ENCODE measurements at regions not wholly inside any gene's neighbourhood (a gene's known extent, or its start where the extent isn't known, plus 50 kb on each side); places are given as distances from the start of the nearest gene placed in this dataset.

DNA sequence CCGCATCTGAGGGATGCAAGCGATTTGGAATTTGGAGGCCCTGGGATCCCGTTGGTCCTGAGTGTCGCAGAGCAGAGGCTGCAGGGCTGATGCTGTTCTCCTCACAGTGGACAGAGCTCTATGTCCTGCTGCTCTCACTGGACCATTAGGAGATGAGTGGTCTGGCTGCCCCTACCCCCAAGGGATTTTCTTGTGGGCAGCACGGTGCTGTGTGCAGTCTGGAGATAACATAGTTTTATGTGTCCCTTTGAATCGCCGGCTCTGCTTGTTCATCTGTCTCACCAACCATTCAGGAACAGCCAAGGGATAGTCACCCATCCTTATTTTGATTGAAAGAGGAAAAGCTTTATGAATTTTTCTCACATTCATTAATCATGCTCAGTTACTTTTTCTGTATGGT, 49.9 kb downstream of the CHRM3 start:
- DNase-seq (ENCODE audit: low spot score), result no peak

GRCh38 chr1:239437822-239438221, 51.5 kb downstream of the CHRM3 start:
- DNase-seq (ENCODE audit: low spot score), result no peak

GRCh38 chr1:239438891-239439290, 52.5 kb downstream of the CHRM3 start:
- no peak for DNase-seq (ENCODE audit: low spot score)

DNA sequence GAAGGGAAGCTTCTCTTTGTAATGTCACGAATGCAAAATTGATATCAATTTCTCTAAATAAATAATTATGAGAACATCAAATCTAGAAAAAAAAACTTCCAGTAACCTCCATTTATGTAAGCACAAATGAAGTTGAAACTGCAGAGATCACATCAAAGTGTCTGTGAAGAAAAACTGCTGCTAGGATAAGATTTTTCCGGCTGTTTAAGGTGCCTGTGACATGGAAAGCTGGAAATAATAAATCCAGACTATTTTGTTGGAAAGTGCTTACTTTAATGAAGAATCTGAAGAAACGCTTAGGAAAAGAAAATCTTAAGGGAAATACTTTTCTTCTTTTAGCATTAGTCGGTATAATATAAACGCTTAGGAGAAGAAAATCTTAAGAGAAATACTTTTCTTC, 57.0 kb downstream of the CHRM3 start:
- no peak for DNase-seq (ENCODE audit: low spot score)

DNA sequence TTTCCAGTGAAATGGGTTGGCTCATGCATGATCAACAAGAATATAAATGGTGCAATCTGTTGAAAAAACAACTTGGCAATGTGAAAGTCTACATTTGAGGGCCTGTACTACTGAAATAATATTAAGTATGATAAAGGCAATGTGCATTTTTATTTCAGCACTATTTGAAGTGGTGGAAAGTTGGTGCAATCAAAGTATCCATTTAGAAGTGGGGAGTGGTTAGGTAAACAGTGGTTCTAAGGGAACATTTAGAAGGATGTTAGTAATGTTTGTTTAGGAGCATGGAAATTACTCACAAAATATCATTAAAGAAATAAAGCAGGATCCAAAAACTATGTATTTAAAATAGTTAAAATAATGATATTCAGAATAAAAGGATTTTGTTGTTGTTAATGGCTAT, 60.2 kb downstream of the CHRM3 start:
- no peak for DNase-seq (ENCODE audit: low spot score)

- DNase-seq (ENCODE audit: low spot score), result no peak
Observed at GRCh38 chr1:239448911-239449310, 62.5 kb downstream of the CHRM3 start.

- no peak for DNase-seq (ENCODE audit: low spot score)
Observed at GRCh38 chr1:239455743-239456142, 69.4 kb downstream of the CHRM3 start.

DNA sequence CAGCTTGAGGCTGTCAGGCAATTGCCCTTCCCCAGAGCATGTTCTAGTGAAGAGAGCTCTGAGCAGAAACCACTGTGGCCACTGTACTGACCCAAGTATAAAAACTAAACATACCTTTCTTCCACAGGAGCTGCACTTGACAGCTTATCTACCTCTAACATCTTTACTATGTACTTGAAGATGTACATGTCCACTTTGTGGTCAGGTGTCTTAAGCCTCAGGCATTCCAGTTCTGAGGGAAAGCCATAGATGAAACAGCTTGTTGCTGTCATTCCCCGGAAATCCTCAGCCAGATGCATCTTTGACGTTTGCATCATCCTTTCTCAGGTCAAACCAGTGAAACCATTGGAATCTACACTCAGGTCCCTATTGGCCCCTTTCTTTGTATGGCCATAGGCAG, 70.4 kb downstream of the CHRM3 start:
- DNase-seq (ENCODE audit: low spot score), result no peak

DNA sequence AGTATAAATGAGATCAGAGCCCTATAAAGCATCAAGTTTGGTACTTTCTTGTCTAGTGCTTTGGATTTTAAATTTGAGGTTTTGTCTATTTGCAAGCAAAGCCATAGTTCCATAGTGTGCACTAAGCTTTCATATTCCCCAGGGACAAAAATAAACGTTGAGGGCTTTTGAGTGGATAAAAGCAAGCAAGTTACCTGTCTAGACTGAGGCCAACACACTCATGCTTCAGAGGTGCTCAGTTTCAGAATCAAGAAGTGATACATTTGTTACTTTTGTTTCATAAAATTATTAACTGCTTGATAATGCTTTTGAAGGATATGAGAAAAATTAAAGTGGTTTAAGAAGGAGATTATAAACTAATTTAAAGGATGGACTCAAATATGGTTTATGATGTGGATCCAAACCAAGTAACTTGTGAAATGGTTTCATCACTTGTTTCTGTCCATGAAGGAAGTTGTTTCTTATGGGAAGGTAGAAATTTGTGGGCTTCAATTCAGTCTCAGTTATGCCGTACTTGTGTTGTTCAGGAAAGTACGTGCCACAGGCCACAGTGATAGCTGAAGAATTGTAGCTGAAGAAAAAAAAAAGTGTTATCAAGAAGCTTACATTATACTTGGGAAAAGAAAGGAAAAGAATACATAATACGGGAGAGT, 71.2 kb downstream of the CHRM3 start:
- DNase-seq (ENCODE audit: low spot score), result no peak

- no peak for DNase-seq (ENCODE audit: low spot score)
Observed at GRCh38 chr1:239458144-239458500, 71.8 kb downstream of the CHRM3 start.

DNA sequence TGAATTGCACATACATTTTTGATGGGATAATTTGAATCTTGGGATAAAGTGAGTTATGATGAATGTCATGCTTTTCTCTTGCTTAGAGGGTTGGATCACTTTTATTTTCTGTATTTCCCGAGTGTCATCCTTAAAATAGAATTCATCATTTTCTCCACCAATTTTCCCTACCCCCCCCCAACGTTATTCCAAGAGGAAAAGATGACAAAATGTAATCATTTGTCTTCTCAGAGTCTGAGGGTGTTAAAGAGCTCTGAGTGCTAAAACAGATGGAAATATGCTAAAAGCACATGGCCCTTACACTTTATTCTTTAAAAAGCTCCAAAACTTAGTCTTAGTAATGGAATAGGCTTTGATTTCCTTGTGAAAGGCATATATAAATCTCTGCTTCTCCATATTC, 81.4 kb downstream of the CHRM3 start:
- no peak for DNase-seq (ENCODE audit: low spot score)

DNA sequence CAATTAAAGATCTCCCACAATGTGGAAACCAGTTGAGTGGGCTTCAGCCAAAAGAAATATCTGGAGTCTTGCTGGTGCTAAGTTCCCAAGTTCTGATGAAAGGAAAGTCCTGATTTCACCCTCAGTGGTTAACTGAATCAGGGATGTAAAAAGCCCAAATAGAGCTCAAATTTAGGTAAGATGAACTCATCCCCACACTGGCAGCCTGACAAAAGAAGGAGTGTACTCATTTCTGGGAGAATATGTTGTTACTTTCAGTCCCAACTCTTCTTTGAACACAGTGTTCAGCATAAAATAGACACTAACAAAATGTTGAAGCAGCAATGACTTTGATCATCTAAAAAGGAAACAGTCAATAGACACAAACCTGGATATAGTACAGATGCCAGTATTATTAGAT, 91.7 kb downstream of the CHRM3 start:
- no peak for DNase-seq (ENCODE audit: low spot score)

DNA sequence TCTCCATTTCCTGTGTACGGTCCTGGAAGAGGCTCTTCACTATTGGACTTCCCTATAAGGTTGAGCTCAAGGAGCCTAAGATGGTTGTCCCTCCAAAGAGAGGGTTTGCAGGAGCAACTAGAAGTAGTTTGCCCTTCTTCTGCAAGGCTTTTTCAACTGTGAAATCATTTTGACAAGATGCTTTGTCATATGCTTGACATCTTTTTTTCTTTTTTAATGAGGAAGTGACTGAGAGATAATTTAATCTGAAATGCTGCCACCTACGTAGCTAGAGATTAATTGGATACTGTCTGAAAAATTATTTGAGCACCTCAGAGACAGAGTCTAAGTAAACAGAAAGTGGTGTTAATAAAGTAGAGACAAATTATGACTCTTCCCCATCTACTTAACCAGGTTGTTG, 97.0 kb downstream of the CHRM3 start:
- no peak for DNase-seq (ENCODE audit: low spot score)

- DNase-seq (ENCODE audit: low spot score), result no peak
Observed at GRCh38 chr1:239493811-239494414, 107.5 kb downstream of the CHRM3 start.

DNA sequence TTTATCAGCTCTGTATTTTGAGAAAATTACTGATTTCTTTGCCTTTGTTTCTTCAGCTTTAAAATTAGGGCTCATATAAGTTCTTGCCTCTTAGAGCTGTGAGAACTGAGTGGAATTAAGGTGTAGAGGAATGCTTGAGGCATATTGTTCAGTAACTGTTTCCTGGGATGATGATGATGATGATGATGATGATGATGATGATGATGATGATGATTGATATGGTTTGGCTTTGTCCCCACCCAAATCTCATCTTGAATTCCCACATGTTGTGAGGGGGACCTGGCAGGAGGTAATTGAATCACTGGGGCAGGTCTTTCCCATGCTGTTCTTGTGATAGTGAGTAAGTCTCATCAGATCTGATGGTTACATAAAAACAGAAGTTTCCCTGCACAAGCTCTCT, 118.7 kb downstream of the CHRM3 start:
- no peak for DNase-seq (ENCODE audit: low spot score)

DNA sequence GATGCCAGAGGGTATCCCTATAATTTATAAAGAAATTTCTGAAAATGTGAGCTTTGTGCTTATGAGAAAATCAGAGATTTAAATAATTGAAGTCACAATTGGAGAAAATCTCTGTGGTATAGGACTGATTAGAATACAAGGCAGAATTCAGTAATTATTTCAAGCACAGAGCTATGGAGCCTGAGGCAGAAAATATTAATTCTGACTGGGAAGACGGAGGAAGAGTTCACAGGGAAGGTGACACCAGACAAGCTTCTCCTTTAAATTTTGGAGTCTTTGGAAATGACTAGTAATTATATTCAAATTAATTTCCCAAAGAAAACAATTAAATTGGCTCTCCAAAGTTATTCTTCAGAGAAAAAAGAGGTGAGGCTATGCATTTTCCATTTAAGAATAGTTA, 121.5 kb downstream of the CHRM3 start:
- no peak for DNase-seq (ENCODE audit: low spot score)

GRCh38 chr1:239511875-239512274, 125.5 kb downstream of the CHRM3 start:
- no peak for DNase-seq (ENCODE audit: low spot score)

- DNase-seq (ENCODE audit: low spot score), result no peak
Observed at GRCh38 chr1:239516579-239516978, 130.2 kb downstream of the CHRM3 start.

GRCh38 chr1:239526391-239526790, 140.0 kb downstream of the CHRM3 start:
- DNase-seq (ENCODE audit: low spot score), result no peak

DNA sequence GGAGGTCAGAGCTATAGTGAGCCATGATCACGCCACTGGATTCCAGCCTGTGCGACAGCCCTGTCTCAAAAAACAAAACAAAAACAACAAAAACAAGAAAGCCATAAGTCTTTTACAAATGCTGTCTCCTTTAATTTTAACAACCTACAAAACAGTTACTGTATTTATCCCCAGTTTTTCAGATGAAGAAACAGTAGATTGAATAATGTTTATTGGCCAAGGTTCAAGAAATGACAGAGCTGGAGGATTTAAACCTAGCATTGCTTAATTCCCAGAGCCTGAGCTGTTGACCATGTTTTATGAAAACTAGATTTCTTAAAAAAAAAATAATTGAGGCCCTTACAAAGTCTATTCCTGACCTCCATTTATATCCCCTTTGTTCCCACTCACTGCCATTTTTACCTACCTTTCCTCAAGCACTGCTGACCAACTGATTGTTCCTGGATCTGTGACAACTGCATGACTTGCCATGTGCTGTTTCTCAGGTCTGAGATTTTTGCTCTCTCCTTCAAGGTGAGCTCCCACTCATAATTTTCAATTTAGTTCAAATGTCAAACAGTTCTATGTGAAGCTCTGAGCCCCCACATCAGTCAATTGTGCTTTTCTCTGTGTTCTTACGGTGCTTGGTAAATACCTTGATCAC, 140.8 kb downstream of the CHRM3 start:
- no peak for DNase-seq (ENCODE audit: low spot score)

- DNase-seq (ENCODE audit: low spot score), result no peak
Observed at GRCh38 chr1:239536165-239536849, 149.9 kb downstream of the CHRM3 start.

GRCh38 chr1:239537795-239538194, 151.4 kb downstream of the CHRM3 start:
- DNase-seq (ENCODE audit: low spot score), result no peak

- DNase-seq (ENCODE audit: low spot score), result no peak
Observed at GRCh38 chr1:239538239-239538988, 152.0 kb downstream of the CHRM3 start.
